ENCODE measurements at regions not wholly inside any gene's neighbourhood (a gene's known extent, or its start where the extent isn't known, plus 50 kb on each side); places are given as distances from the start of the nearest gene placed in this dataset.

DNA sequence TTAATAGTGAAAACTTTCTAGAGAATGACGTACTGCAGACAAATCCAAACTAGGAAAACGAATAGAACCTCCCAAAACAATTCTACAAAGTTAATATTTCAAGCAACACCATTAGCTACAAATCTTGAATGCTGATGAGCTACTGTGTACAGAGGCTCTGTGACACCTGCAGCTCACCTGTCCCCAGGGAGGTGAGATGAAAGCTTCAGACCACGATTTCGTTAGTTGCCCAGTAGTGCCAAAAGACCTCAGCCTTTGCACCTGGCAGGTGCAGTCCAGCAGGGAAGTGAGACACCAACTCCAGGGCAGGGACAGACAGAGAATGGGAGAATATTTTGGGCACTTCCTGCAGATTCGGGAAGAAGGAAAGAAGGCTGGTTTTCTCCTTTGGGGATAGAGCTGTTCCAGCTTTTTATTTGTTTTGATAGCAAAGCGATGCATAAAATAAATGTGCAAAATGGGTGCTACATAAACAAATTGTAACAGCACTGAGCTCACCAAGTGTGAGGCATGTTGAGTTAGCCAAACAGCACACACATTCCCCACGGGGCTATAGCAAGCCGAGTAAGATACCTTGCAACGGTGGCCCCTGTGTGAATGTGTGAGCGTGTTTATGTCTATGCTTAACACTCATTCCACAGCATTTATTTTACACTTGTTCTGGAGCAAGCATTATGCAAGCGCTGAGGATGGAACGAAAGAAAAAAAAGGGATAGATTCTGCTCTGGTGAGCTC, 1024.8 kb upstream of the AUTS2 start:
- TF ChIP-seq, protein P1, sequence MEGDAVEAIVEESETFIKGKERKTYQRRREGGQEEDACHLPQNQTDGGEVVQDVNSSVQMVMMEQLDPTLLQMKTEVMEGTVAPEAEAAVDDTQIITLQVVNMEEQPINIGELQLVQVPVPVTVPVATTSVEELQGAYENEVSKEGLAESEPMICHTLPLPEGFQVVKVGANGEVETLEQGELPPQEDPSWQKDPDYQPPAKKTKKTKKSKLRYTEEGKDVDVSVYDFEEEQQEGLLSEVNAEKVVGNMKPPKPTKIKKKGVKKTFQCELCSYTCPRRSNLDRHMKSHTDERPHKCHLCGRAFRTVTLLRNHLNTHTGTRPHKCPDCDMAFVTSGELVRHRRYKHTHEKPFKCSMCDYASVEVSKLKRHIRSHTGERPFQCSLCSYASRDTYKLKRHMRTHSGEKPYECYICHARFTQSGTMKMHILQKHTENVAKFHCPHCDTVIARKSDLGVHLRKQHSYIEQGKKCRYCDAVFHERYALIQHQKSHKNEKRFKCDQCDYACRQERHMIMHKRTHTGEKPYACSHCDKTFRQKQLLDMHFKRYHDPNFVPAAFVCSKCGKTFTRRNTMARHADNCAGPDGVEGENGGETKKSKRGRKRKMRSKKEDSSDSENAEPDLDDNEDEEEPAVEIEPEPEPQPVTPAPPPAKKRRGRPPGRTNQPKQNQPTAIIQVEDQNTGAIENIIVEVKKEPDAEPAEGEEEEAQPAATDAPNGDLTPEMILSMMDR (conservative IDR thresholded peaks at IDR 0.05; ENCODE audit: low read length) = no peak
- TF ChIP-seq EZH2phosphoT487 (IDR thresholded peaks at IDR 0.05; ENCODE audit: borderline replicate concordance) = no peak

DNA sequence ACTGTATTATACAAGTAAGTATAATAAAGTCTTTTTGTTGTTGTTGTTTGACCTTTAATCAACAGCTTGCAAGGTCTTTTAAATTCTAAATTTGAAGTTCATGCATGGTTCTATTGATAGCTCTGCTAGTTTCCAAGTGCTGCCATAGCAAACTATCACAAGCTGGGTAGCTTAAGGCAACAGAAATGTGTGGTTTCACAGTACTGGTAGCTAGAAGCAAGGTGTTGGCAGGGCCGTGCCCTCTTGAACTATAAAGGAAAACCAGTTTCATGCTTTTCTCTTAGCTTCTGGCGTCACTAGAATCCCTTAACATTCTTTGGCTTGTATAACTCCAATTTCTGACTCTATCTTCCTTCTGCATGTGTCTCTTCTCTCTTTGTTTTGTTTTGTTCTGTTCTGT, 1021.9 kb upstream of the AUTS2 start:
- H3K4me2 ChIP-seq (ENCODE audit: low read depth, low read length, poor library complexity, severe bottlenecking) = no peak overlapping the region
- H3K4me1 ChIP-seq (ENCODE audit: insufficient read depth, low read length, poor library complexity, severe bottlenecking) = no peaks in the 10 kb centered on the region
- no peak overlapping the region for H3K9ac ChIP-seq (ENCODE audit: low read depth, low read length, poor library complexity, severe bottlenecking)
- no peaks in the 10 kb centered on the region for H4K20me1 ChIP-seq (ENCODE audit: insufficient read depth, low read length, poor library complexity, severe bottlenecking)
- H3K36me3 ChIP-seq (ENCODE audit: insufficient read depth, low read length) = no peaks in the 10 kb centered on the region
- TF ChIP-seq, protein P1 (conservative IDR thresholded peaks at IDR 0.05; ENCODE audit: low read length) = no peak
- no peak for TF ChIP-seq EZH2phosphoT487 (IDR thresholded peaks at IDR 0.05; ENCODE audit: borderline replicate concordance)
- H3K27me3 ChIP-seq (ENCODE audit: insufficient read depth, low read length, poor library complexity, severe bottlenecking) = no peaks in the 10 kb centered on the region
- H3K79me2 ChIP-seq (ENCODE audit: insufficient read depth, low read length) = no peaks in the 10 kb centered on the region
- H3K9me3 ChIP-seq (ENCODE audit: insufficient read depth, low read depth, low read length) = peaks cover 5% of the 10 kb centered on the region; the same call in 1 of the 2 replicates
- H3F3A ChIP-seq (ENCODE audit: low read depth) = no peaks in the 10 kb centered on the region
- H2AFZ ChIP-seq (ENCODE audit: low read length) = no peak overlapping the region
- no peaks in the 10 kb centered on the region for H3K9me2 ChIP-seq (replicated peaks; ENCODE audit: low read depth, low read length)
- no peak overlapping the region for H3K4me3 ChIP-seq (ENCODE audit: low read length, poor library complexity, severe bottlenecking)

More for the DNA sequence above, 1024.8 kb upstream of the AUTS2 start:
- no peaks in the 10 kb centered on the region for H4K20me1 ChIP-seq (ENCODE audit: insufficient read depth, low read length, poor library complexity, severe bottlenecking)
- H3F3A ChIP-seq (ENCODE audit: low read depth) = no peaks in the 10 kb centered on the region
- H3K9me3 ChIP-seq (ENCODE audit: insufficient read depth, low read depth, low read length) = peaks cover 1% of the 10 kb centered on the region; the same call in 1 of the 2 replicates
- H2AFZ ChIP-seq (ENCODE audit: low read length) = no peak overlapping the region
- no peaks in the 10 kb centered on the region for H3K79me2 ChIP-seq (ENCODE audit: insufficient read depth, low read length)
- H3K4me3 ChIP-seq (ENCODE audit: low read length, poor library complexity, severe bottlenecking) = no peak overlapping the region
- no peaks in the 10 kb centered on the region for H3K9me2 ChIP-seq (replicated peaks; ENCODE audit: low read depth, low read length)
- H3K9ac ChIP-seq (ENCODE audit: low read depth, low read length, poor library complexity, severe bottlenecking) = no peak overlapping the region
- H3K36me3 ChIP-seq (ENCODE audit: insufficient read depth, low read length) = no peaks in the 10 kb centered on the region
- H3K4me2 ChIP-seq (ENCODE audit: low read depth, low read length, poor library complexity, severe bottlenecking) = no peak overlapping the region
- no peaks in the 10 kb centered on the region for H3K27me3 ChIP-seq (ENCODE audit: insufficient read depth, low read length, poor library complexity, severe bottlenecking)
- no peaks in the 10 kb centered on the region for H3K4me1 ChIP-seq (ENCODE audit: insufficient read depth, low read length, poor library complexity, severe bottlenecking)

DNA sequence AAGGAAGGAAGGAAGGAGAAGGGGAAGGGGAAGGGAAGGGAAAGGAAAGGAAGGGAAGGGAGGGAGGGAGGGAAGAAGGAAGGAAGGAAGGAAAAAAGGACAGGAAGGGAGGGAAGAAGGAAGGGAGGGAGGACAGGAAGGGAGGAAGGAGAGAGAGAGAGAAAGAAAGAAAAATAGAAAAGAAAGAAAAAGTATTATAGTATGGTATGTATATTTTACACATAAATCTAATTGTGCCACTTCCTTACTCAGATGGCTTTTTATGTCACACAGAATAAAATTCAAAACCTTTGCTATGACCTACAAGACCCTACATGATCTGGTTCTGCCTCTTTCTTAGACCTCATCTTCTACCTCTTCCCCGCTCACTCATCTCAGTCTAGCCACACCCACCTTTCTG, 1016.9 kb upstream of the AUTS2 start:
- Histone ChIP-seq H3K27me3 (ENCODE audit: insufficient read depth, low read length, poor library complexity, severe bottlenecking) (no peaks in the 10 kb centered on the region), H2AFZ (ENCODE audit: low read length) (no peak overlapping the region), H3K9ac (ENCODE audit: low read depth, low read length, poor library complexity, severe bottlenecking) (no peak overlapping the region), H3K9me3 (ENCODE audit: insufficient read depth, low read depth, low read length) (peaks cover 5% of the 10 kb centered on the region; the same call in 1 of the 2 replicates), H3K36me3 (ENCODE audit: insufficient read depth, low read length) (no peaks in the 10 kb centered on the region), H3K79me2 (ENCODE audit: insufficient read depth, low read length) (no peaks in the 10 kb centered on the region), H3K4me2 (ENCODE audit: low read depth, low read length, poor library complexity, severe bottlenecking) (no peak overlapping the region), H3K4me3 (ENCODE audit: low read length, poor library complexity, severe bottlenecking) (no peak overlapping the region), H3K4me1 (ENCODE audit: insufficient read depth, low read length, poor library complexity, severe bottlenecking) (no peaks in the 10 kb centered on the region), H3F3A (ENCODE audit: low read depth) (no peaks in the 10 kb centered on the region), H3K9me2 (replicated peaks; ENCODE audit: low read depth, low read length) (no peaks in the 10 kb centered on the region), H4K20me1 (ENCODE audit: insufficient read depth, low read length, poor library complexity, severe bottlenecking) (no peaks in the 10 kb centered on the region)
- TF ChIP-seq EZH2phosphoT487 (IDR thresholded peaks at IDR 0.05; ENCODE audit: borderline replicate concordance) = no peak
- TF ChIP-seq, protein P1 (conservative IDR thresholded peaks at IDR 0.05; ENCODE audit: low read length) = no peak
